ENCODE measurements at regions not wholly inside any gene's neighbourhood (a gene's known extent, or its start where the extent isn't known, plus 50 kb on each side); places are given as distances from the start of the nearest gene placed in this dataset.

DNA sequence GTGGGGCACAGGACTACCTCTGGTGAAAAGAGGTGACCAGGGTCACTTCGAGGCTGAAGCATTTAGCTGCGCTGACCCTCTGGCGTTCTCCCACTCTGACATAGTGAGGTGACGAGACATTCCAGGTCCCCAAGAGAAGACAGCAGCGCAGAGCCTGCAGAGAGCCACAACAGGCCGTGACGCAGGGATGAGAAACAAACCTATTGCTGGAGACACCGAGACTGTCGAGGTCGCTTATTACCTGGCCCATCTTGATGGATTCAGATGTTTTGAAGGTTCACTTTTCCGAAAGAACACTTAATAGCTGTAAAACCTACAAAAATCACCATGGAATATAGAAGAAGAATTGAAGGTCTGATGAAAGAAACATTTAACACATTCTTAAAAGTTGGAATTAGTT lies 466.3 kb downstream of the NR2F2 start:
- no peak for DNase-seq
- no peaks in the 10 kb centered on the region for H3K4me1 Mint-ChIP-seq (ENCODE audit: low read depth, unreplicated experiment)
- H3K27ac Mint-ChIP-seq (ENCODE audit: unreplicated experiment), result no peak overlapping the region
- H3K4me3 Mint-ChIP-seq (ENCODE audit: low read depth, unreplicated experiment), result no peak overlapping the region
- CTCF ChIA-PET, result no interaction called here
- no TSS peak for BruUV-seq (replicated peaks)
- TF ChIP-seq, protein P1, sequence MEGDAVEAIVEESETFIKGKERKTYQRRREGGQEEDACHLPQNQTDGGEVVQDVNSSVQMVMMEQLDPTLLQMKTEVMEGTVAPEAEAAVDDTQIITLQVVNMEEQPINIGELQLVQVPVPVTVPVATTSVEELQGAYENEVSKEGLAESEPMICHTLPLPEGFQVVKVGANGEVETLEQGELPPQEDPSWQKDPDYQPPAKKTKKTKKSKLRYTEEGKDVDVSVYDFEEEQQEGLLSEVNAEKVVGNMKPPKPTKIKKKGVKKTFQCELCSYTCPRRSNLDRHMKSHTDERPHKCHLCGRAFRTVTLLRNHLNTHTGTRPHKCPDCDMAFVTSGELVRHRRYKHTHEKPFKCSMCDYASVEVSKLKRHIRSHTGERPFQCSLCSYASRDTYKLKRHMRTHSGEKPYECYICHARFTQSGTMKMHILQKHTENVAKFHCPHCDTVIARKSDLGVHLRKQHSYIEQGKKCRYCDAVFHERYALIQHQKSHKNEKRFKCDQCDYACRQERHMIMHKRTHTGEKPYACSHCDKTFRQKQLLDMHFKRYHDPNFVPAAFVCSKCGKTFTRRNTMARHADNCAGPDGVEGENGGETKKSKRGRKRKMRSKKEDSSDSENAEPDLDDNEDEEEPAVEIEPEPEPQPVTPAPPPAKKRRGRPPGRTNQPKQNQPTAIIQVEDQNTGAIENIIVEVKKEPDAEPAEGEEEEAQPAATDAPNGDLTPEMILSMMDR (IDR thresholded peaks at IDR 0.05; ENCODE audit: unreplicated experiment), result no peak
- H3K36me3 Mint-ChIP-seq (ENCODE audit: insufficient read depth, unreplicated experiment), result no peaks in the 10 kb centered on the region
- H3K9me3 Mint-ChIP-seq (ENCODE audit: low read depth, unreplicated experiment), result no peaks in the 10 kb centered on the region
- no peaks in the 10 kb centered on the region for H3K27me3 Mint-ChIP-seq (ENCODE audit: unreplicated experiment)
- intact Hi-C loops (cut with micrococcal nuclease; ENCODE audit: unreplicated experiment), result no loop called here

DNA sequence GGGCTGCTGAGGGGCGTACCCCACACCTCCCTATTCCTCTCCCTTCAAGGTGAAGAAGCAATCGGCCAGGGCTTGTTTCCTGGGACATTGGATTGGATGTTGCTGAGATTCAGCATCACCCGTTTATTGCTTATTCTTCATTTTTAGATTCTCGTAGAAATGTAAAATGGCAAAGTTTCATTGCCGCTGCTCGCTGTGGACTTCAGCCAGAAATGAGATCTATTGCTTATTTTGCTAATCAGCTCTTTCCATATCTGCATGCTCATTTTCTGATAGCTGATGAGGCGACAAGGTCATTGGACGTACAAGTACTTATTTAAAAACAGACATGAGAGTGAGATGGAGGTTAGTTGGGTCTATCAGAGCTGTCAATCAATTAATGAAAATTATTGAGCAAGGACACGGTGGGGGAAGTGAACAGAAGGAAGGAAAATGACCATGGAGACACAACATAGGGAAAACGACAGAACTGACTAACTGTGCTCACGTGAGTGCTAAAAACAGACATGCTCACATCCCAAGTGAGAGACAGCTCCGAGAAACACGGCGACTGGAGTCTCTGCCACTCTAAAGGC lies 471.2 kb downstream of the NR2F2 start:
- intact Hi-C loops (cut with micrococcal nuclease; ENCODE audit: unreplicated experiment), result no loop called here
- Mint-ChIP-seq H3K4me3 (ENCODE audit: low read depth, unreplicated experiment) (no peak overlapping the region), H3K9me3 (ENCODE audit: low read depth, unreplicated experiment) (no peaks in the 10 kb centered on the region), H3K27me3 (ENCODE audit: unreplicated experiment) (no peaks in the 10 kb centered on the region), H3K36me3 (ENCODE audit: insufficient read depth, unreplicated experiment) (no peaks in the 10 kb centered on the region), H3K27ac (ENCODE audit: unreplicated experiment) (no peak overlapping the region), H3K4me1 (ENCODE audit: low read depth, unreplicated experiment) (no peaks in the 10 kb centered on the region)
- TF ChIP-seq, protein P1 (IDR thresholded peaks at IDR 0.05; ENCODE audit: unreplicated experiment), result no peak
- CTCF ChIA-PET, result no interaction called here
- no peak for DNase-seq
- no TSS peak for BruUV-seq (replicated peaks)

DNA sequence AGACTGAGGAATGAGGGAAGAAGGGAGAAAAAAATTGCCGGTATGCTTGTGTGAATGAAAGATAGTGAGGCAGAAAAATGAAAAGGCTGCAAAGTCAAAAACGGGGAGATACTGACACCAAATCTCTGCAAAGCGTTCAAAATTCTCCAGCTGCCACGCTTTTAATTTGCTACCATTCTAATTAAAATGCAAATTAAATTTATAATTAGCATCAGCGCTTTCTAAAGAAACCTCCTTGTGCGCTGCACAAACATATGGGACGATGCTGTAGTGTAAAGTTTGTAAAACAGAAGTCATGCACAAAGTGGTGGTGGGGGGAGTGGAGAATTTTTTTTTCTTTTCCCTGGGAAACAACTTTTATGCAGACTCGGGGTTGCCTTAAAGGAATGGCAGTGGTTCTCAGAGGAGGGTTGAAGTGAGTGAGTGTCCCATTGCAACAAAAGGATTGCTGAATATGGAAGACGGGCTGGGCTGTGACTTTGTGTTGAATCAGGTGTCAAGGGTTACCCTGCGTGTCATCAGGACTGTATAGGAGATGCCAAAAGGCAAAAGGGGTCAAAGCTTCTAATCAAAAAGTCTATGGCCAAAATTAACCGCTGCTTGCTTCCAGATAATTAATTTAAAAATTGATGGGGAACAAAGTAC lies 472.2 kb downstream of the NR2F2 start:
- intact Hi-C loops (cut with micrococcal nuclease; ENCODE audit: unreplicated experiment), result no loop called here
- Mint-ChIP-seq H3K27ac (ENCODE audit: unreplicated experiment) (no peak overlapping the region), H3K9me3 (ENCODE audit: low read depth, unreplicated experiment) (peaks cover under 1% of the 10 kb centered on the region), H3K4me1 (ENCODE audit: low read depth, unreplicated experiment) (no peaks in the 10 kb centered on the region), H3K27me3 (ENCODE audit: unreplicated experiment) (no peaks in the 10 kb centered on the region), H3K4me3 (ENCODE audit: low read depth, unreplicated experiment) (no peak overlapping the region), H3K36me3 (ENCODE audit: insufficient read depth, unreplicated experiment) (no peaks in the 10 kb centered on the region)
- CTCF ChIA-PET, result interaction anchor here (0.6 kb wide), 1 partner anchor 219 kb away, joined by 4 read pairs; no protein-coding TSS in a partner anchor
- BruUV-seq (replicated peaks), result no TSS peak
- DNase-seq, result no peak
- TF ChIP-seq, protein P1 (IDR thresholded peaks at IDR 0.05; ENCODE audit: unreplicated experiment), result no peak

DNA sequence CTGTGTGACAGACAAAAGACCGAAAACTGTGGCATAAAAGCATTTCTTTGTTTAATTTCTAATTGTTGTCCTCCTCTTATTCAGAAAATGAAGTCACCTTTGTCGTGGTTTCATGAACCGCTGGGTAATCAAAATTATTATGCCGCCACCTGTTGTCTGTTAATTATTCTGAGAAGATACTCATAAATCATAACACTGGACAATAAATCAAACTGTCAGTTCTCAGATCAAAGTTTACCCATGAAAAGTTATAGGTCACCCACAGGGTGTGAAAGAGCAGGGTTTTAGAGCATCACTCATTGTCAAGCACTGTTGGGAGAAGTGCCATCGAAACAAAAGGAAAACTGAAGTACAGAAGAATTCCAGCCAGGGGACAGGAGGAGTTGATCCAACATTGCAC lies 474.3 kb downstream of the NR2F2 start:
- H3K4me3 Mint-ChIP-seq (ENCODE audit: low read depth, unreplicated experiment), result no peak overlapping the region
- peaks cover 2% of the 10 kb centered on the region for H3K9me3 Mint-ChIP-seq (ENCODE audit: low read depth, unreplicated experiment)
- no peak overlapping the region for H3K27ac Mint-ChIP-seq (ENCODE audit: unreplicated experiment)
- DNase-seq, result no peak
- CTCF ChIA-PET, result no interaction called here
- intact Hi-C loops (cut with micrococcal nuclease; ENCODE audit: unreplicated experiment), result no loop called here
- TF ChIP-seq, protein P1 (IDR thresholded peaks at IDR 0.05; ENCODE audit: unreplicated experiment), result no peak
- H3K4me1 Mint-ChIP-seq (ENCODE audit: low read depth, unreplicated experiment), result no peaks in the 10 kb centered on the region
- no peaks in the 10 kb centered on the region for H3K27me3 Mint-ChIP-seq (ENCODE audit: unreplicated experiment)
- BruUV-seq (replicated peaks), result no TSS peak
- H3K36me3 Mint-ChIP-seq (ENCODE audit: insufficient read depth, unreplicated experiment), result no peaks in the 10 kb centered on the region

Measured in Calu3 (cell line).